HUES6 (cell line): ENCODE measurements at regions not wholly inside any gene's neighbourhood (a gene's known extent, or its start where the extent isn't known, plus 50 kb on each side); places are given as distances from the start of the nearest gene placed in this dataset.

ENCODE experiments used
- H3K27ac ChIP-seq: 2 replicates; pipeline ENCODE4 v1.7.0; 2013; ENCODE audit warnings: low read depth, mild to moderate bottlenecking, low read length, inconsistent platforms
- H3K27me3 ChIP-seq: 2 replicates; pipeline ENCODE4 v1.6.1; 2013; ENCODE audit warnings: low read length; ENCODE audit not compliant: control insufficient read depth, insufficient read depth
- H3K36me3 ChIP-seq: 2 replicates; pipeline ENCODE4 v1.6.1; 2013; ENCODE audit warnings: low read length; ENCODE audit not compliant: control insufficient read depth, insufficient read depth
- H3K4me1 ChIP-seq: 2 replicates; pipeline ENCODE4 v1.6.1; 2013; ENCODE audit warnings: low read length; ENCODE audit not compliant: control insufficient read depth, insufficient read depth
- H3K4me3 ChIP-seq: 2 replicates; pipeline ENCODE4 v1.5.1; 2013; ENCODE audit warnings: low read depth, low read length
- H3K9ac ChIP-seq: one replicate; pipeline ENCODE4 v1.6.1; 2013; ENCODE audit warnings: mild to moderate bottlenecking, low read length
- H3K9me3 ChIP-seq: 2 replicates; pipeline ENCODE4 v1.6.1; 2013; ENCODE audit warnings: low read depth, low read length; ENCODE audit not compliant: control insufficient read depth, insufficient read depth

DNA sequence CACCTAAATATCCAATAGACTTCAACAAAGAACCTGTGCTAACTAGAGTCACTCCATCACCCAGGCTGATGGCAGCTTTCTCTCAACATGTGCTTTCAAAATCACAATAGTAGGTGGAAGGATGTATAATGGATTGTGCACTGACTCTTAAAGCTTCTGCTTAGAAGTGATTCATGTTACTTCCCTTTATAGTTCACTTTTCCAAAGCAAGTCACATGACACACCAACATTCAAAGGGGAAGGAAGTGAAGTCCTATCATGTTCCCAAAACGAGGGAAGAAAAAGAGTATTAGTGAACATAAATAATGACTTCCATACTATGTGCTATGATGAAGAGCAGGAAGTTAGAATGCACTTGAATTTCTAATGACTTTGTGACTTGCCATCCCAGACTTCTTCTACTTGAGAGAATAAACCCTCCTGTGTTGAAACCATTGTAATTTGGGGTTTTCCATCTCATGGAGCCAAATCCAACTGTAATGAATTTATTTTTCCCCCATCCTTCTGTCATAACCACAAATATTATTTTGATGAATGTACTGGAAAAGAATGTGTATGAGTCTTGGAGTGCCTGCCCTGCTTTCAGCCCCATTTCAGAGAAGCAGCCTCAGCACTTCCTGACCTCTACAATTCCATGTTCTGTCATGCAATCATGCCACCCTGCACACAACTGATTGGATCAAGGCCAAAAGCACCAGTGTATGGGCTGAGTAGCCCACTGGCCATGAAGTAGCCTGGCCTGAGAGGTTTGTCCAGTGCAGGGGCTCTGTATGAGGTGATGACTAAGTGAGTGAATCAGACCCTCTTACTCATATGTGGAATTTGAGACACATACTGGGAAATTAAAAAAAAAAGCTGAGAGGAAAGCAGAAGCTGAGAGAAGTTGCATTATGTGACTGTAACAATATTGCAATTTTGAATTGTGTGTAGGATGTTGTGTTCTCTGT is 525.9 kb upstream of the CLINT1 start:
- Histone ChIP-seq H3K36me3 (no peaks in the 10 kb centered on the region), H3K27me3 (no peaks in the 10 kb centered on the region), H3K4me1 (peaks cover 8% of the 10 kb centered on the region; the same call in 1 of the 2 replicates), H3K4me3 (no peak overlapping the region), H3K27ac (no peak overlapping the region), H3K9ac (no peak overlapping the region), H3K9me3 (no peaks in the 10 kb centered on the region; the same call in 1 of the 2 replicates)

DNA sequence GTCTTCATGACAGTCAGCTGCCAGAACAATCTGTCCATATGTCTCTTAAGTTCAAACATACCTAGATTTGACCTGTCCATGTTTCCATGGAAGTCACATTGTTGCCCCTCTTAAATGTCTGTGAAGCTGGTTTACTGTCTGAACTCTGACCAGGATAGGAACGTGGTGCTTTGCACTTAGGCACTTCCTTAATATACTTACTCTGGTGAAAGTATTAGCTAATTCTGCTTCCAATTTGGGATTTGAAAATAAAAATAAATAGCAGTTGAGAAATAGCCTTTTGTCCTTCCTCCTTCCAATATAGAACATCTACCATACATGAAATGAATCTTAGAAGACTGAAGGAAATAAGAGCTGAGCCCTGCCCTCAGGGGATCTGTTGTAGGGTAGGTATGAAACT is 524.5 kb upstream of the CLINT1 start:
- H3K27me3 ChIP-seq = no peaks in the 10 kb centered on the region
- no peak overlapping the region for H3K27ac ChIP-seq
- peaks cover 8% of the 10 kb centered on the region; the same call in 1 of the 2 replicates for H3K4me1 ChIP-seq
- no peaks in the 10 kb centered on the region for H3K36me3 ChIP-seq
- H3K9me3 ChIP-seq = no peaks in the 10 kb centered on the region; the same call in 1 of the 2 replicates
- no peak overlapping the region for H3K4me3 ChIP-seq
- H3K9ac ChIP-seq = no peak overlapping the region

DNA sequence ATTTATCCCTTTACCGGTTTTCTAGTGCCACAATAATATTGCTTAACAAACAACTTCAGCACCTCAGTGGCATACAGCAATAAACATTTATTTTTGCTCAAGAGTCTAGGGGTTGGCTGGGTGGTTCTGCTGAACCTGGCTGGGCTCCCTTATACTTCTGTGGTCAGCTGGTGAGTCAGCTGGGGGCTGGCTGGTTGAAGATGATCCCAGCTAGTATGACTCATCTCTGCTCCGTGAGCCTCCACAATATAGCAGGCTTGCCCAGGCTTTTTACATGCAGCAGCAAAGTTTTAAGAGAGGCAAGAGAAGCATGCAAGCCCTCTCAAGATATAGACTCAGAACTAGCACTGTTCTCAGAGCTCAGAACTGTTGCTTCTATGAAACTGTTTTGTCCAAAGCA is 523.5 kb upstream of the CLINT1 start:
- Histone ChIP-seq H3K27me3 (no peaks in the 10 kb centered on the region), H3K36me3 (no peaks in the 10 kb centered on the region), H3K27ac (no peak overlapping the region), H3K4me1 (peaks cover 8% of the 10 kb centered on the region; the same call in 1 of the 2 replicates), H3K4me3 (no peak overlapping the region), H3K9ac (no peak overlapping the region), H3K9me3 (peaks cover 3% of the 10 kb centered on the region; the same call in 1 of the 2 replicates)

DNA sequence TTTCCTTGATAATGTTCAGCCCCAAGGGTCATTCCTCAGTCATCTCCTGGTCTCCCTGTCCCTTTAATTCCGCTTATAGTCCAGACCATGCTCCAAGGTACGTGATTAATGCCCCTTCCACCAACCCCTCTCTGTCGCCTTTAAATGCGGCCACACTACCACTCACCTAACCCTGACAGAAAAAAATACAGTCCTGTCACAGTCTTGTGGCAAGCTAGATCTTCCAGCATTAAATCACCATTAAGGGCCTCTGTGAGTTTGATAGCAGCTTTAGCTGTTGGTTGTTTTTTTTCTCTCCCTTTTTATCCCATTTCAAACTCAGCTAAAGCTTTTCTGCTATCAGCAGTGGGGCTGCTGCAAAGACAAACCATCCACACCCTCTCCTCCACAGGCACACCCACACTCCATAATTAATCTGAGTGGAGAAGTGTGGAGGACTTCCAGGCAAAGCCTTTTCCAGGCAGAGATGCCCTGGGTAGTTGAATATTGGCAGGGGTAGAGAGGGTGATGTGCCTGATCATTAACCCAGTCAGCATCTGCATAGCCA is 522.7 kb upstream of the CLINT1 start:
- peaks cover 8% of the 10 kb centered on the region; the same call in 1 of the 2 replicates for H3K9me3 ChIP-seq
- H3K9ac ChIP-seq = no peak overlapping the region
- H3K4me1 ChIP-seq = peaks cover 8% of the 10 kb centered on the region; the same call in 1 of the 2 replicates
- no peaks in the 10 kb centered on the region for H3K27me3 ChIP-seq
- H3K36me3 ChIP-seq = no peaks in the 10 kb centered on the region
- no peak overlapping the region for H3K4me3 ChIP-seq
- H3K27ac ChIP-seq = no peak overlapping the region

DNA sequence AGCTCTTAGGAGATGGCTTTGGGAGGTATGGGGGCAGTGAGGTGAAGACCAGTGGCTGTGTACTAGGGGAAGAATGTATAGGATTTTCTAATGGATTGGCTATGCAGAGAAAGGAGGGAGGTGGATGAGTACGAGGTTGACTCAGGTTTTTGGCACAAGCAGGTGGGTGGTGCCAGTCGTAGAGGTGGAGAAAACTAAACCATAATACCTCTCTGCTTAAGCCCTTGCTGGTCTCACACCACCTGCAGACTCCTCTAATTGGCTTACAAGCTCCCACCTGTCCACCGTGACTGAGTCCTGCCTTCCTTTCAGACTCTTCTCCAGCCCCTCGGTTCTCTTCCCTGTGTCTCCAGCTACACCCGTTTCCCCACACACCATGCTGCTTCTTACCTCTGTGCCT is 521.7 kb upstream of the CLINT1 start:
- Histone ChIP-seq H3K9ac (no peak overlapping the region), H3K27ac (no peak overlapping the region), H3K36me3 (no peaks in the 10 kb centered on the region), H3K4me1 (peaks cover 8% of the 10 kb centered on the region; the same call in 1 of the 2 replicates), H3K9me3 (peaks cover 8% of the 10 kb centered on the region; the same call in 1 of the 2 replicates), H3K27me3 (no peaks in the 10 kb centered on the region), H3K4me3 (no peak overlapping the region)

GRCh38 chr5:158378931-158379330 is 520.0 kb upstream of the CLINT1 start:
- H3K4me3 ChIP-seq = no peak overlapping the region
- no peaks in the 10 kb centered on the region for H3K27me3 ChIP-seq
- no peak overlapping the region for H3K9ac ChIP-seq
- H3K36me3 ChIP-seq = no peaks in the 10 kb centered on the region
- H3K4me1 ChIP-seq = peaks cover 8% of the 10 kb centered on the region; the same call in 1 of the 2 replicates
- H3K9me3 ChIP-seq = peaks cover 8% of the 10 kb centered on the region; the same call in 1 of the 2 replicates
- no peak overlapping the region for H3K27ac ChIP-seq

DNA sequence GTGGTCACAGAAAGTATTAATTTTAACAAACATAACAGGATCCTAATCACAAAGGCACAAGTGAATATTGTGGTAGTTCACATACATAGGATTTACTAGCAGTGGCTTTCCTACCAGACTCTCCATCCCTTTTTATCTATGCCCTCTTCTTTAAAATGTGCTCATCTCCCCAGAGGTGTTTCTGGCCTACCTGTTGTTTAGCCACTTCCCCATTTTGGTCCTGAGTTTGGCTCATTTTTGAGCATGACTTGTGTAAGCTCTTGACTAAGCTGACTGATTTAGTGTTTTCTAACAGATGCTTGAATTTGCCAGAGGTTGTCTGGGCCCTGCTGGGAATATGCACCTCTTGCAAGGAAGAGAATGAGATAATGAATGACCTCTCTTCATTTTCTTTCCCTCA is 517.7 kb upstream of the CLINT1 start:
- peaks cover 8% of the 10 kb centered on the region; the same call in 1 of the 2 replicates for H3K9me3 ChIP-seq

DNA sequence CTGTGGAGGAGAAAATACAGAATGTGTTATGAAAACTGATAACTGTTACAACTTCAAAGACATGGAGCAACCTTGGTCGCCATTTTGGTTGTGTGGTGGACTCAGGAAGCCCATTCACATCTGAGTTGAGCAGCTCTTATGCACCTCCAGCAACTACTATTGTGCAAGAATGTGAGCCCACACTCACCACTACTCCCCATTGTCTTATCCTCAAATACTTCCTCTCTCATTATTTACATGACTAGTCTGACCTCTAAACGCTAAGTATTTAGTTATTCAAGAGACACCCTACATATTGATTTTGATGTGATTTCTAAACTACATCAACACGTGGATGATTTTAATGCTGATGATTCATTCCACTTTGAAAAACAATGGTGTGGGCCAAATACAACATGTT is 516.6 kb upstream of the CLINT1 start:
- H3K4me1 ChIP-seq = no peaks in the 10 kb centered on the region
- H3K4me3 ChIP-seq = no peak overlapping the region
- H3K36me3 ChIP-seq = no peaks in the 10 kb centered on the region
- H3K27ac ChIP-seq = no peak overlapping the region
- H3K9ac ChIP-seq = no peak overlapping the region
- H3K27me3 ChIP-seq = no peaks in the 10 kb centered on the region
- peaks cover 8% of the 10 kb centered on the region; the same call in 1 of the 2 replicates for H3K9me3 ChIP-seq

More for the DNA sequence above, 517.7 kb upstream of the CLINT1 start:
- H3K27me3 ChIP-seq = no peaks in the 10 kb centered on the region
- H3K4me1 ChIP-seq = no peaks in the 10 kb centered on the region
- H3K4me3 ChIP-seq = no peak overlapping the region
- H3K9ac ChIP-seq = no peak overlapping the region
- no peak overlapping the region for H3K27ac ChIP-seq
- H3K36me3 ChIP-seq = no peaks in the 10 kb centered on the region

DNA sequence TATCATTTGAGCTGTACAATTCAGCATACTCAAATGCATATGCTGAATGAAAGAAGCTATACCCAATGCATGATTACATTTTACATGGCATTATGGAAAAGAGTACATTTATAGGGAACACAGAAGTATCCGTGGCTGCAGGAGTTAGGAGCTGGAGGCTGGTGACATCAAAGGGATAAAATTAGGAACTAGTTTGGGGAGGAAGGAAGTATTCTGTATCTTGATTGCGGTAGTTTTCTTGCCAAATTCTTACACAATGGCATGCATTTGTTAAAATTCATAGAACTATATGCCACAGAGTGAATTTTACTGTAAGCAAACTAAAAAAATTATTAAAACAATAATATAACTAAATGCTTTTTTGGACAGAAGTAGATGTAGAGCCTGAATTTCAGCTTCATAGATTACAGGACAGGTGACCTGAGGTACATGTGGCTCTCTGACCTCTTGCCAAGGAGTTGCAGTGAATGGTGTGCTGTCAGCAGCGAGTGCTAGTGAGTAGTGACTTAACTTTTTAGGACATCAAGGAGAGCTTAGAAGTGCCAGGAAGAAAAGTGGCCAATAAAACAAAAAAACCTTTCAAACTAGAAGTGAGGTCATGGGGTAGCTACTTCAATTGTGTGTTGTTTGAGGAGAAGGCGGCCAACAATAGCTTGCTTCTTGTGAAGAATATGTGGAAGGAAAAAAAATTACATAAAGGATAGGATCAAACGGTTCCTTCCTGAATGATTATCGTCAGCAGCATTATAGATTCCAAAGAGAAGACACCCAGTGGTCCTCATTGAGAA is 514.9 kb upstream of the CLINT1 start:
- Histone ChIP-seq H3K9ac (no peak overlapping the region), H3K36me3 (no peaks in the 10 kb centered on the region), H3K4me1 (peaks cover 3% of the 10 kb centered on the region; the same call in 1 of the 2 replicates), H3K4me3 (no peak overlapping the region), H3K27ac (no peak overlapping the region), H3K27me3 (no peaks in the 10 kb centered on the region), H3K9me3 (peaks cover 8% of the 10 kb centered on the region; the same call in 1 of the 2 replicates)

GRCh38 chr5:158369241-158369640 is 510.3 kb upstream of the CLINT1 start:
- Histone ChIP-seq H3K36me3 (no peaks in the 10 kb centered on the region), H3K27me3 (no peaks in the 10 kb centered on the region), H3K9ac (no peak overlapping the region), H3K27ac (no peak overlapping the region), H3K4me1 (peaks cover 10% of the 10 kb centered on the region), H3K9me3 (no peaks in the 10 kb centered on the region), H3K4me3 (no peak overlapping the region)
